ENCODE measurements at regions not wholly inside any gene's neighbourhood (a gene's known extent, or its start where the extent isn't known, plus 50 kb on each side); places are given as distances from the start of the nearest gene placed in this dataset.

- H3K4me3 ChIP-seq (replicated peaks; ENCODE audit: insufficient read depth, low read length) = no peak overlapping the region
- DNase-seq (ENCODE audit: low read depth in 1 of 2, low spot score in 1 of 2) = no peak
- no peak overlapping the region for H3K27ac ChIP-seq (replicated peaks)
- H3K27me3 ChIP-seq (ENCODE audit: insufficient read depth, poor library complexity, severe bottlenecking) = no peaks in the 10 kb centered on the region
- TF ChIP-seq GABPA (IDR thresholded peaks at IDR 0.05; ENCODE audit: low read depth) (no peak), REST (IDR thresholded peaks at IDR 0.05; ENCODE audit: insufficient replicate concordance, low read depth) (no peak), POLR2AphosphoS5 (IDR thresholded peaks at IDR 0.05; ENCODE audit: low read depth) (no peak), CTCF (IDR thresholded peaks at IDR 0.05; ENCODE audit: insufficient read depth, low read length) (no peak), SPI1 (IDR thresholded peaks at IDR 0.05; ENCODE audit: borderline replicate concordance, low read depth) (no peak)
Observed at GRCh38 chr3:176208283-176208682, 989.0 kb downstream of the TBL1XR1 start.

- DNase-seq (ENCODE audit: low read depth in 1 of 2, low spot score in 1 of 2) = no peak
- no peak overlapping the region for H3K4me3 ChIP-seq (replicated peaks; ENCODE audit: insufficient read depth, low read length)
- no peak overlapping the region for H3K27ac ChIP-seq (replicated peaks)
- H3K27me3 ChIP-seq (ENCODE audit: insufficient read depth, poor library complexity, severe bottlenecking) = no peaks in the 10 kb centered on the region
- TF ChIP-seq REST (IDR thresholded peaks at IDR 0.05; ENCODE audit: insufficient replicate concordance, low read depth) (no peak), GABPA (IDR thresholded peaks at IDR 0.05; ENCODE audit: low read depth) (no peak), SPI1 (IDR thresholded peaks at IDR 0.05; ENCODE audit: borderline replicate concordance, low read depth) (no peak), POLR2AphosphoS5 (IDR thresholded peaks at IDR 0.05; ENCODE audit: low read depth) (no peak), CTCF (IDR thresholded peaks at IDR 0.05; ENCODE audit: insufficient read depth, low read length) (no peak)
Observed at GRCh38 chr3:176206809-176207208, 990.5 kb downstream of the TBL1XR1 start.

GRCh38 chr3:176202652-176203051 is 994.6 kb downstream of the TBL1XR1 start:
- no peak for DNase-seq (ENCODE audit: low read depth in 1 of 2, low spot score in 1 of 2)
- Histone ChIP-seq H3K27ac (replicated peaks) (no peak overlapping the region), H3K4me3 (replicated peaks; ENCODE audit: insufficient read depth, low read length) (no peak overlapping the region), H3K27me3 (ENCODE audit: insufficient read depth, poor library complexity, severe bottlenecking) (no peaks in the 10 kb centered on the region)
- no peak for TF ChIP-seq POLR2AphosphoS5 (IDR thresholded peaks at IDR 0.05; ENCODE audit: low read depth)
- no peak for TF ChIP-seq GABPA (IDR thresholded peaks at IDR 0.05; ENCODE audit: low read depth)
- TF ChIP-seq SPI1 (IDR thresholded peaks at IDR 0.05; ENCODE audit: borderline replicate concordance, low read depth) = no peak
- TF ChIP-seq CTCF (IDR thresholded peaks at IDR 0.05; ENCODE audit: insufficient read depth, low read length) = no peak
- no peak for TF ChIP-seq REST (IDR thresholded peaks at IDR 0.05; ENCODE audit: insufficient replicate concordance, low read depth)
